Right ventricle myocardium superior (tissue), 1 donor: ENCODE measurements at regions not wholly inside any gene's neighbourhood (a gene's known extent, or its start where the extent isn't known, plus 50 kb on each side); places are given as distances from the start of the nearest gene placed in this dataset.

Experiments
- ATAC-seq: fragments of 200-7000 bp; cut with Tn5 transposase; one replicate; pipeline ENCODE4 v1.9.1; 2020; ENCODE audit warnings: mild to moderate bottlenecking; ENCODE audit not compliant: poor library complexity
- DNase-seq: peaks from one replicate; pipeline ENCODE4 v3.0.0-alpha.2; 2020
- intact Hi-C: fragments of 100-400 bp; cut with DNase I; formaldehyde crosslinking; loops from one replicate; pipeline ENCODE4 v1.11.2; 2022
- donor health status: DM: no; HTN: yes; CAD: no; lungs with severe emphysema.

- no peak for DNase-seq
- intact Hi-C loops = no loop called here
- no peak for ATAC-seq
Observed at GRCh38 chr3:134302674-134303073, 52.0 kb upstream of the RYK start.

- ATAC-seq = peak; percentile 77
- intact Hi-C loops = no loop called here
- DNase-seq = no peak
Observed at GRCh38 chr3:134300520-134300919, 49.9 kb upstream of the RYK start.
